GM18873 (cell line): ENCODE measurements at regions not wholly inside any gene's neighbourhood (a gene's known extent, or its start where the extent isn't known, plus 50 kb on each side); places are given as distances from the start of the nearest gene placed in this dataset.

ENCODE experiments used
- ATAC-seq: cut with Tn5 transposase; IDR thresholded peaks from one replicate; pipeline ENCODE4 v1.9.1; 2021; ENCODE audit warnings: mild to moderate bottlenecking, moderate library complexity, moderate number of reproducible peaks; ENCODE audit not compliant: unreplicated experiment, low FRiP score

- ATAC-seq: no peak
These were observed 286.3 kb downstream of the XXYLT1 start for GRCh38 chr3:194984622-194985021.

GRCh38 chr3:194985031-194985578, 285.9 kb downstream of the XXYLT1 start:
- ATAC-seq: no peak

- no peak for ATAC-seq
These were observed 284.5 kb downstream of the XXYLT1 start for GRCh38 chr3:194986208-194987043.

DNA sequence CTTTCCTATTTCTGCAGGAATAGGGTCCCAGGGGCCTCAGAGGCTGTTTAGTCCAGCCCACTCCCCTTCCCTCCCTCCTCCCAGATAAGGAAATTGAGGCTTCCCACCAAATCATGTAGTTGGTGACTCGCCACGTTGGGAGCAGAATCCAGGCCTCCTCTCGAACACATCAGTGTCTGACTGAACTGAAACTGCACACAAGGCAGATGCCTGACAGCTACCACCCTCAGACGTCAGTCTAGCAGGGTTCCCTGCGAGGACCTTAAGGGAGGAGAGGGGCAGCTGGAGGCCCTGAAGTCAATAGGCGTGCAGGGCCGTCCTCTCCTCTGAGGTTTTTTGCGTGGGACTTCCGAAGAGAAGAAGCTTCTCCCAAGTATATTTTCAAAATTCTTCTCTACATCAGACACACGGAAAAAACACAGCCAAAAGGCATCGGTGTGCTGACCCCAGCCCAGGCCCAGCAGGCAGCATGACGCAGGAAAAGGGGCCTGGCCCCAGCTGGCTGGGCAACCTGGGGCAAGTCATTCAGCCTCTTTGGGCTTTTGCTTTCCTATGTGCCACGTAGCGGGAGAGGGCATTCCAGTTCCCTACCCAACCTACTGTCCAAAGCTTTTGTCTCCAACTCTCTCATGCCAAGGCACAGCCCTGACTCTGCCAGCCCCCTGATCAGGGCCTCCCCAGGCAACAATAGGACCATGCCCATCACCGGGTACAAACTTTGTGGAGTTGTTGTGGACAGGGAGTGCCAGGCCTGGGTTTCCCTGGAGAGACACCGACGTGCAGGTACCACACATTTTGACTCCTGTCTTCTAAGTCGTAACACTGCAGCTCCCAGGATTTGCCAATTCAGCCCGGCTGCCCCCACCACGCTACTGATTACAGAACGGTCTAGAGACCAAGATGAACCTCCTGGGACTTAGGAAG, 283.1 kb downstream of the XXYLT1 start:
- ATAC-seq: no peak

DNA sequence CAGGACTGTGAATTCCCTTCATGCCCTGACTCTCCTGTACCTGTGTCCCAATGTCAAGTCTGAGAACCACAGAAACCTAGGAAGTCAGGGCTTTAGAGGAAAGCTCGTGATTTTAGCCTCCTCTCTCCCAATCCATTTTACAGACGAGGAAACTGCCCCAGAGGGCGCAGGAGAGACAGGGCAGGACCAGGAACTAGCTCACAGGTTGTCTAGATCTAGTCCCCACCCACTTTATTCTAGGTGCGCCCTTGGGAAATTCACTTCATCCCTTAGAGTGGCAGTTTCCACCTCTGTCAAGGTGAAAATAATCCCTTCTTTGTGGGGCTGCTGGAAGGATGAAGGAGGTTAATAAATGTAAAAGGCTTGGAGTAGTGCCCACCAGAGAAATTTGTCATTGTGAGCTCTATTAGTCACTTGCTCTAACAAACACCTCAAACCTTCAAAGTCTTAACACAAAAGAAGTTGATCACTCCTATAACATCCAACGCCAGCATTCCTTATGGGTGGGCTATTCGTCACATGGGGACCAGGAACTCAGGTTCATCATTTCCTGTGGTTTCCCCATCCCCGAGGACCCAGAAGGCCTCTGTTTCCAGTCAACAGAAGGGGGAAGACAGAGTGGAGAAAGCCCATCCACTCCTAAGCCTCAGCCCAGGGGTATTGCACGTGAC, 282.3 kb downstream of the XXYLT1 start:
- no peak for ATAC-seq

- ATAC-seq: no peak
These were observed 281.7 kb downstream of the XXYLT1 start for GRCh38 chr3:194989241-194989640.

GRCh38 chr3:194990454-194991337, 280.3 kb downstream of the XXYLT1 start:
- ATAC-seq: no peak

DNA sequence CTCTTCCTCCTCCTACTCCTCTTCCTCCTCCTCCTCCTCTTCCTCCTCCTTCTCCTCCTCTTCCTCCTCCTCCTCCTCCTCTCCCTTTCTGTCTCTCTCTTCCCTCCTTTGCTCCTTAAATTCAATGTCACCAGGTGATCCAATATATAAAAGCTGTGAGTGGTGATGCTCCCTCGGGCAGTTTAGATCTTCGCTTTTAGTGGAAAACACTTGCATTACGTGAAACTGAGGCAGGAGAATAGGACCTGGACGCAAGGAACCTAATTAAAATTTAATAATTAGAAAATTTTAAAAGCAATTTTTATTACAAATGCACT, 279.7 kb downstream of the XXYLT1 start:
- no peak for ATAC-seq

GRCh38 chr3:194993896-194994295, 277.1 kb downstream of the XXYLT1 start:
- no peak for ATAC-seq

DNA sequence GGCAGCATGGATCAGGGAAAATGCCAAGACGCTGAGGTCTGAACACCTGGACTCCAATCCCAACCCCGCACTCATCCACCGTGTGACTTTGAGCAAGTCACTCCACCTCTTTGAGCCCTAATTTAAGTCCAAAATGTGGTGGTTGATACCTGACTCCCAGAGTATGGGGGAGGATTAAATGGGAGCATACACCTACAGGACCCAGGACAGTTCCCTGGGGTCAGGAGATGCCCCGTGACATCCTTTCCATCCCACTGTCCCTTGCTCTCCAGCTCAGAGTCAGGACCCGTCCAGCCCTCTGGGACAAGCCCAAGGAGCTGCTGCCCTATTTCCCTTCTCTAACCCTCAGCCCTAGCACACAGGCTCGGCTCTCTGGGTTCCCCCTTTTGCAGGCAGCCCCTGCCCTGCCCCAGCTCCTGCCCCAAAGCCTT, 276.4 kb downstream of the XXYLT1 start:
- no peak for ATAC-seq

GRCh38 chr3:194995334-194995733, 275.6 kb downstream of the XXYLT1 start:
- no peak for ATAC-seq

GRCh38 chr3:194995922-194996321, 275.0 kb downstream of the XXYLT1 start:
- no peak for ATAC-seq

DNA sequence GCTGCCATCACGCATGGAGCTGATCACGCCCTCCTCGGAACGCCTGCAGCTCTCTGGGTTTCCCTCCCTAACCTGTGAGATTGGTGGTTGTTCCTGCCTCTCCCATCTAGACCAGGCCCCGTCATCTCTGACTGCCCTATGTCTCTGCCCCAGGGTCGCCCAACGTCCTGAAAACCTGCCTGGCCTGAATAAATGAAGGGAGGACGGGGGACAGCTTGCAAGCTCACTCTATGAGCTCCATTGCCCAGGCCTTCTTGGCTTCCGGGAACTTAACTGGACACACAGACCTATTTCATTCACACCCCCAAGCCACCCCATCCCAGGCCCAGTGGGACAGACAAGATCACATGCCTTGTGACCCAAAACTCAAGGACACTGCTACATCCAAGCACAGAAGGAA, 274.2 kb downstream of the XXYLT1 start:
- no peak for ATAC-seq

DNA sequence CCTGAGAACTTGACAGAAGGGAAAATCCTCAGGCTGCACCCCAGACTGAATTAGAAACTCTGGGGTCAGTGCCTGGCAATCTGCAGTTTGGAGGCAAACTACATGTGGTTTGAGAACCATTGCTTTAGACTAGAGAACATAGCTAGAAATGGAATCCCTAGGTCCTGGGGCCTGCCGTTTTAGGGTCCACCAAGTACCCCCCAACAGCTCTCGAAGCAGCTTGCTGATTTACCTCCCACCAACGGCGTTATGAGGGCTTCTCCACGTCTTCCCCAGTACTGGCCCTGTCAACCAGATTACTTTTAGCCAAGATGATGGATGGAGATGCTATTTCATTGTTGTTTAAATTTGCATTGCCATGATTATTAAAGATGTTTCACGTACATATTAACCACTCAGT, 272.5 kb downstream of the XXYLT1 start:
- ATAC-seq: no peak

DNA sequence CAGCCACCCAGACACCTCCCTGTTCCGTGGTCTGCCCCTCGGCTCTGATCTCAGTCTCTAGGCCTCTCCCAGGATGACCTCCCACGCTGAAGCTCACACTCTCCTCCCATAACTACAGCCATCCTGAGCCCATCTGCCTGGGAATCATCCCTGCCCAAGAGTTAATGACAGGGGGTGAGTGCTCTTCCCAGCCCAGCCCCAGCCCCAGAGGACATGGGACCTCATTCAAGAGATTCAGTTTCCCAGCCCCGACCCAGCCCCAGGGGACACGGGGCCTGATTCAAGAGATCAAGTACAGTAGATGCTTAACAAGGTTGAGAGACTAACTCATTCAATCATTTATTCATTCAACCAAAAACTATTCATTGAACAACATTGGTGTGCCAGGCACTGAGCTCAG, 272.0 kb downstream of the XXYLT1 start:
- no peak for ATAC-seq

GRCh38 chr3:194999491-194999890, 271.5 kb downstream of the XXYLT1 start:
- ATAC-seq: no peak

DNA sequence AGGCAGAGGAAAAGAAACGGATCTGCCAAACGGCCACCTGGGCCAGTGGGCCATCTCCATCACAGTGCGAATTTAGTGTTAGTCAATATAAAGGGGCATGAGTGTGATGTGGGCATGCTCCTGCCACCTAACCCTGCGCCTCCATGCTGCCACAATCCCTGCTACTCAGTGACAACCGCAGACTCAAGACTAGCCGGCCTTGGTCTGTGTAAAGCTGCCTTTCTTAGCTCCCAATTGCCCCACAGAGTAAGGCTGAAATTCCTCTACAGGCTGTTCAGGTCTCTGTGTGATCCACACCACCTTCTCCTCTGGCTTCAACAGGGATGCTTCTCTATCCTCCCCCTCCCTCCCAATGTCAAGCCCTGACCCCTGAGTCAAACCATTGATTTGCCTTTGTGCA, 269.7 kb downstream of the XXYLT1 start:
- ATAC-seq: no peak

- ATAC-seq: no peak
These were observed 268.7 kb downstream of the XXYLT1 start for GRCh38 chr3:195001961-195002861.
